ENCODE measurements at regions not wholly inside any gene's neighbourhood (a gene's known extent, or its start where the extent isn't known, plus 50 kb on each side); places are given as distances from the start of the nearest gene placed in this dataset.

- no peak for DNase-seq
Observed at GRCh38 chr11:103824116-103824515, 212.3 kb upstream of the DDI1 start.

GRCh38 chr11:103825469-103825868 lies 211.0 kb upstream of the DDI1 start:
- DNase-seq, result no peak

- no peak for DNase-seq
Observed at GRCh38 chr11:103826856-103827255, 209.6 kb upstream of the DDI1 start.

- no peak for DNase-seq
Observed at GRCh38 chr11:103829596-103829995, 206.8 kb upstream of the DDI1 start.

GRCh38 chr11:103830205-103830604 lies 206.2 kb upstream of the DDI1 start:
- DNase-seq, result no peak

GRCh38 chr11:103832762-103833161 lies 203.7 kb upstream of the DDI1 start:
- DNase-seq, result no peak

GRCh38 chr11:103842191-103842590 lies 194.2 kb upstream of the DDI1 start:
- DNase-seq, result no peak

GRCh38 chr11:103842795-103843194 lies 193.6 kb upstream of the DDI1 start:
- no peak for DNase-seq

- DNase-seq, result no peak
Observed at GRCh38 chr11:103844327-103845215, 191.9 kb upstream of the DDI1 start.

GRCh38 chr11:103845331-103845730 lies 191.1 kb upstream of the DDI1 start:
- DNase-seq, result no peak

GRCh38 chr11:103848686-103849085 lies 187.8 kb upstream of the DDI1 start:
- DNase-seq, result no peak

GRCh38 chr11:103849366-103849765 lies 187.1 kb upstream of the DDI1 start:
- no peak for DNase-seq

GRCh38 chr11:103850419-103851165 lies 185.8 kb upstream of the DDI1 start:
- no peak for DNase-seq

GRCh38 chr11:103851166-103851651 lies 185.2 kb upstream of the DDI1 start:
- no peak for DNase-seq
